Liver (tissue), 3 donors: ENCODE measurements at regions not wholly inside any gene's neighbourhood (a gene's known extent, or its start where the extent isn't known, plus 50 kb on each side); places are given as distances from the start of the nearest gene placed in this dataset.

Source experiments
- CTCF ChIP-seq: fragments of 150-350 bp; IDR thresholded peaks from 2 replicates; pipeline ENCODE4 v1.5.1; 2017; ENCODE audit warnings: improper control_type of control experiment, low read depth, low read length; ENCODE audit not compliant: missing input control
- FOXA1 ChIP-seq: IDR thresholded peaks from 2 replicates; pipeline ENCODE4 v1.6.1; 2016; ENCODE audit warnings: antibody characterized with exemption
- SP1 ChIP-seq: IDR thresholded peaks from 2 replicates; pipeline ENCODE4 v1.6.1; 2018; ENCODE audit warnings: antibody characterized with exemption, mild to moderate bottlenecking
- TAF1 ChIP-seq: conservative IDR thresholded peaks from 2 replicates; pipeline ENCODE4 v1.6.1; 2016; ENCODE audit warnings: antibody characterized with exemption, mild to moderate bottlenecking
- YY1 ChIP-seq: IDR thresholded peaks from 2 replicates; pipeline ENCODE4 v1.6.1; 2016; ENCODE audit warnings: antibody characterized with exemption, mild to moderate bottlenecking
- donor health status: healthy.
- donor health status: healthy.

- TF ChIP-seq CTCF (no peak), FOXA1 (no peak), TAF1 (no peak), SP1 (no peak), YY1 (no peak)
Observed at GRCh38 chr2:21591926-21592325, 468.2 kb downstream of the TDRD15 start.
